ENCODE measurements at regions not wholly inside any gene's neighbourhood (a gene's known extent, or its start where the extent isn't known, plus 50 kb on each side); places are given as distances from the start of the nearest gene placed in this dataset.
A peak's percentile ranks its signal among the peaks of the same experiment; 100 is the strongest.
"Not testable (repeated sequence)": the region's sequence is repeated elsewhere in the genome, so short reads cannot be mapped to it uniquely, and the experiment has no call there.

GRCh38 chr10:62699148-62699547 is 105.4 kb upstream of the ADO start:
- no peak for DNase-seq (ENCODE audit: low read depth)
- in situ Hi-C loops (cut with HindIII; ENCODE audit: low pct_unique_long_range_greater_than_20kb, low sequenced_read_pairs), result no loop called here

- in situ Hi-C loops (cut with HindIII; ENCODE audit: low pct_unique_long_range_greater_than_20kb, low sequenced_read_pairs); DNase-seq (ENCODE audit: low read depth): not testable (repeated sequence)
These were observed 100.4 kb upstream of the ADO start for GRCh38 chr10:62704121-62704520.

DNA sequence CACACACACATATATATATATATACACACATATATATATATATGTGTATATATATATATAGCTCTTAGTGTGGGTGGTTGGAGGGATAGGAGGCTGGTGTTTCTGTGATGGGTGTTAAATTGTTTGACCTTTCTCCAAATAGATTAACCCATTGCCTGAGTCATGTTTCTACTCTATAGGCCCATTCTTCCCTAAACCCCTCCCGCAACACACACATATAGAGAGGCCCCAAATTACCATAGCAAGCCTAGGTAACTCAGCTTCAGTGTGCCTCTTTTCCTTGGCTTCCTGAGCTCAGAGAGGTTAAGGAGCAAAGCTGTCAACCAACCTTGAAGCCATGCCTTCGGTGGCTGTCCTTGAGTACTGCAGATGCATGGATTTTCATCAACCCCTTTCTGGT is 98.7 kb upstream of the ADO start:
- in situ Hi-C loops (cut with HindIII; ENCODE audit: low pct_unique_long_range_greater_than_20kb, low sequenced_read_pairs), result no loop called here
- DNase-seq (ENCODE audit: low read depth), result no peak

DNA sequence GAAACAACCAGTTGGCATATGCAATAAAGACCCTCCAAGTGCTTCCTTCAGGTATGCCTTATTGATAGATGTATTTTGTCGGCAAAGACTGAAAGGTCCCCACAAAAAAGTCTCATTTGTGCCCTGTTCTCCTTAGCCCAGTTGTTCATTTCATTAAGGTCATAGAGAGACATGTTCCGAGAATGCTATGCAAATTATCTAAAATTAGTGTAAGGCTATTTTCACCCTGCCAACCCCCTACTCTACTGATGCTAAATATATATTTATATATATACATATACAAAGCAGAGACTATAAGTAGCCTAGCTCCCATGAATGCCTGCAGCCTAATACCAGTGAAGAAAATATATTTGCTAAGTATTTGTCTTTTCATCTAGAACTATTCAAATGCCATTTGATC is 96.7 kb upstream of the ADO start:
- in situ Hi-C loops (cut with HindIII; ENCODE audit: low pct_unique_long_range_greater_than_20kb, low sequenced_read_pairs), result no loop called here

DNA sequence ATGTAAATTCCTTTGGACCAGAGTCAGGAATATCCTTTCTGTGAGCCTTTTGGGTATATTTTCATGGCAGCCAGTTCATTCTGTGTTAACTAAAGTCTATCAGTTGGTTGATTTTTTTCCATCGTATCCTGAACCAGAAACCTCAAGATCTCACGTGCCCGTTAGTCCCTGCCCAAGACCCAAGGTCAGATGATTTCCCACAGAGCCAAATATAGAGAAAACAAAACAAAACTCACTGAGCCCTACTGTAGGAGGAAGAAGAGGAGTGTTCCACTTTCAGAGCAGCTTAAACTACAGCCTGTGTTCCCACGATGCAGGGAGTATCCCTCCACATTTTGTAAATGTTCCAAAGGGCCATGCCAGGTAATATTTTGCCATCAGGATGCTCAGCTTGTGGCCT is 96.0 kb upstream of the ADO start:
- no peak for DNase-seq (ENCODE audit: low read depth)
- in situ Hi-C loops (cut with HindIII; ENCODE audit: low pct_unique_long_range_greater_than_20kb, low sequenced_read_pairs), result no loop called here

More for the DNA sequence above, 96.7 kb upstream of the ADO start:
- DNase-seq (ENCODE audit: low read depth), result no peak

GRCh38 chr10:62709200-62709599 is 95.3 kb upstream of the ADO start:
- in situ Hi-C loops (cut with HindIII; ENCODE audit: low pct_unique_long_range_greater_than_20kb, low sequenced_read_pairs), result no loop called here

GRCh38 chr10:62710182-62710581 is 94.3 kb upstream of the ADO start:
- DNase-seq (ENCODE audit: low read depth), result no peak
- in situ Hi-C loops (cut with HindIII; ENCODE audit: low pct_unique_long_range_greater_than_20kb, low sequenced_read_pairs), result no loop called here

More at GRCh38 chr10:62709200-62709599, 95.3 kb upstream of the ADO start:
- no peak for DNase-seq (ENCODE audit: low read depth)

GRCh38 chr10:62715383-62715782 is 89.1 kb upstream of the ADO start:
- in situ Hi-C loops (cut with HindIII; ENCODE audit: low pct_unique_long_range_greater_than_20kb, low sequenced_read_pairs), result no loop called here
- no peak for DNase-seq (ENCODE audit: low read depth)

DNA sequence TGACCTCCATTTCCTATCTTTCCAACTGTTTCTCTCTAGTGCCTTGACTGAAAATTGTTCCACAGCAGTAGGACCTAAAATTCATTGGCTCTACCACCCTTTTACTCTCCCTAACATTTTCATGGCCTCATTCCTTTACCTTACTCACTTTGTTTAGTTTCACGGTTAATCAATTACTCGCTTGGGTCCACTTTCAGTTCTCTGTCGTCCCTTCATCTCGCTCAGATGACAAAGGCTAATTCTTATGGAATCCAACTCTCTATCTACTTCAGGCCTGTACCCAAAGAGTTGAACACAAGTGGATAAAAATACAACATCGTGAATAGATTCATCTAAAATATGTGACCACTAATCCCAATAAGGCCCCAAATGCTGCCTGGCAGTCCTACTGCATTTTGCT is 85.9 kb upstream of the ADO start:
- DNase-seq (ENCODE audit: low read depth), result no peak
- in situ Hi-C loops (cut with HindIII; ENCODE audit: low pct_unique_long_range_greater_than_20kb, low sequenced_read_pairs), result no loop called here

- in situ Hi-C loops (cut with HindIII; ENCODE audit: low pct_unique_long_range_greater_than_20kb, low sequenced_read_pairs), result no loop called here
- no peak for DNase-seq (ENCODE audit: low read depth)
These were observed 85.5 kb upstream of the ADO start for GRCh38 chr10:62719061-62719460.

DNA sequence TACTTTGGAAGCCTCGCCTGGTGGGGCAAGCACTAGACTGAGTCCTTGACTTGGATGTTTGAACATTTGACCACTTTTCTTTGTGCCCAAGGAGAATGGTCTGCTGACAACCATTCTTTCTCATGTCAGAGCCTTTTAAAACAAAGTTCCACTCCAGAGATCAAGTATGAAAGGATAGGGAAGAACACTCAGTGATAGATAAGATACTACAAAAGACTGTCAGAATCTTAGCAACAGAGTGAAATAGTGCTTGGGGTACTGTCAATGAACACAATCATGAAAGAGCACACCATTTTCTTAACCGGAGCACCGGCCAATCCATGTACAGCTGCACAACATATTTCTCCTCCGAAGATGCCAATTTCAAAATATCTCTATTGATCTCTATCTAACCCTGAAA is 82.8 kb upstream of the ADO start:
- in situ Hi-C loops (cut with HindIII; ENCODE audit: low pct_unique_long_range_greater_than_20kb, low sequenced_read_pairs), result no loop called here

GRCh38 chr10:62723375-62723774 is 81.1 kb upstream of the ADO start:
- in situ Hi-C loops (cut with HindIII; ENCODE audit: low pct_unique_long_range_greater_than_20kb, low sequenced_read_pairs), result no loop called here
- no peak for DNase-seq (ENCODE audit: low read depth)

More for the DNA sequence above, 82.8 kb upstream of the ADO start:
- no peak for DNase-seq (ENCODE audit: low read depth)

GRCh38 chr10:62724465-62724864 is 80.1 kb upstream of the ADO start:
- DNase-seq (ENCODE audit: low read depth), result no peak
- in situ Hi-C loops (cut with HindIII; ENCODE audit: low pct_unique_long_range_greater_than_20kb, low sequenced_read_pairs), result no loop called here

GRCh38 chr10:62726142-62726541 is 78.4 kb upstream of the ADO start:
- DNase-seq (ENCODE audit: low read depth), result no peak
- in situ Hi-C loops (cut with HindIII; ENCODE audit: low pct_unique_long_range_greater_than_20kb, low sequenced_read_pairs), result no loop called here

DNA sequence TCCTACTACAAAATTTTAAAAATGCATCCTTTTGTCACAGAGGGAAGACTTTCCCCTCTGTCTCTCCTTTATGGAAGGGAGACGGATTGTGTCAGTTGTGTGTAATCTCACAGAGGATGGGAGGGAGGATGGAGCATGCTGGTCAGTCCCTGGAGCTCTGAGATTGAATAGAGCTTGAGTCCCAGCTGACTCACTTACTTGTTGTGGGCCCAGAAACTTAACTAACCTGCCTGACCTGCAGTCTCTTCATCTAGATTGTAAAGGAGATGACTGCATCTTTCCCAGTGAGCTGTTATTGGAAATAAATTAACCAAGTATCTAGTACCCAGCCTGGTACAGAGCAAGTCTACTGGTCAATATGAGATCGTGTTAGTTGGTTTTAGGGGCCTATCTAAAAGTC is 77.9 kb upstream of the ADO start:
- no peak for DNase-seq (ENCODE audit: low read depth)
- in situ Hi-C loops (cut with HindIII; ENCODE audit: low pct_unique_long_range_greater_than_20kb, low sequenced_read_pairs), result no loop called here

- no peak for DNase-seq (ENCODE audit: low read depth)
- in situ Hi-C loops (cut with HindIII; ENCODE audit: low pct_unique_long_range_greater_than_20kb, low sequenced_read_pairs), result no loop called here
These were observed 76.6 kb upstream of the ADO start for GRCh38 chr10:62727934-62728333.

DNA sequence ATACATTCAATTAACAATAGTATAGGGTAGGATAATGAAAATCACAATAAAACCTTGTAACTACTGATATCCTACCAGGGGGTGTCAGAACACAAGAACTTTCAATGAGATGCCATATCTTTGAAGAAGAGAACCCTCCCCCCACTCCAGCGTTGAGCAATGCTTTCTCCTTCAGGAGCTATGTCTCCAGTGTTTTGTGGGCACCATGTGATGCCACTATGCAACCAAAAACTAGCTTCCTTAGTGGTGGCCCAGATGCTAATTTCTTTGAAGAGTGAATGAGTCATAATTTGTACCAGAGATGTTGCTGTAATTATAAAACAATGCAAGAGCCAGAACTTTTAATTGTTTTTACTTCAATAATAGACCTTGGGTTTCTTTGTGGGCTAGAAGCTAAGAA is 76.0 kb upstream of the ADO start:
- in situ Hi-C loops (cut with HindIII; ENCODE audit: low pct_unique_long_range_greater_than_20kb, low sequenced_read_pairs), result no loop called here
- no peak for DNase-seq (ENCODE audit: low read depth)

DNA sequence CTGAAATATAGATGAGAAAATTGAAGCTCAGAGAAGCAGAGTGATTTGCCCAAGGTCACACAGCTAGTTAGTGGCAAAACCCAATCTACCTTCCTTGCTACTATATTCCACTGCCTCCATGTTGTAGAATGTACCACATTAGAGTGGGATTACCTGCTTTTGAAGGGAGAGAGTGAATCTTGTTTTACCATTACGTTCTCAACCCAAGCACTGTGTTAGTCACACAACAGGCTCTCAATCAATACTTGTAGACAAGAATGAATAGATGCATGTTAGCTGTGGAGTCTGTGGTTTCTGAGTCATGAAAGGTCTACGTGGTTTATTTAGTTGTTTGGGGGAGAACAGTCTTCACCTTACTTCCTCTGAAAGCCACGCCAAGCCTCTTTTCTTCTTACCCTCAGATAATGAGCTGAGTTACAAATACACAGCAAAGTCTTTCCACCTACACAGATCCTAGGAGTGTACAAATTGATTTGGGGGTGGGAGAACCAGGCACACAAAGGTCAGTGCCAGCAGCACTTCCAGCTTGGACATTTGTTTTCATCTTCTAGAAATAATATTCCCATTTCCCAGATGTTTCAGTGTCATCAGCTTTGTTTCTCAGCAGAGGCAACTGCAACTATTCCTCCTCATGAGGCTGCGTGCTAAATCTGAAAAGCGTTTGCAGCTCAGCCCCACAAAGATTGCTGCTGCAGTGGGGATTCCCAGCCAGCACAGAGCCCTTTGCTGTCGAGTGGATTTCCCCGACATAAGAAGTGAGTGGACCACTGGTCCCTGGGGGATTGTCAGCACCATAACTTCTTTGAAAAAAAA is 71.5 kb upstream of the ADO start:
- in situ Hi-C loops (cut with HindIII; ENCODE audit: low pct_unique_long_range_greater_than_20kb, low sequenced_read_pairs), result no loop called here
- peak; percentile 82 for DNase-seq (ENCODE audit: low read depth)

DNA sequence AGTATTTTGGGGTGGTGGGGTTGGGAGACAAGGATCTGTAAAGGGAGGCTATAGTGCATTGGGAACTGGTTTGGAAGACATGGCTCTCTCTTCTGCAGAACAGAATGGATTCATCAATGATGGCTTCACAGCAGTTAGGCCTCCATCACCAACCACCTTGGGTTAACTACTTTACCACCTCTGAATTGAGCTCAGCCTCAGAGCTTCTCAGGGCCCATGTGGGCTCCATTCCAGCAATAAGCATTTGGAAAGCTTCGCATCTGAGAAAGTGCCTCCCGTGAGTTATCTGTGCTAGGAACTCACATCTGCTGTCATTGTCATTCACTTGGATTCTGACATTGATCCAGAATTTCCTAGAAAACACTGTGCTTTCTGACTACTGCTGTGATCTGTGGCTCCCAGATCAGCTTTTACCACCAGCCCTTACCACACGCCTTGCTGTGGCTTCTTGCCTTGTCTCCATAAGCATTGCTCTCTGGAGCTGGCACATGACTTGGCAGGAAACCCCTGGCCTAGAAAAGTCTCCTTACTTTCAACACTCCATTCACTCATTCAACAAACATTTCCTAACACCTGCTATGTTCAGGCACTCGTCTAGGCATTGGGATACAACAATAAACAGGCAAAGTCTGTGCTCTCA is 70.7 kb upstream of the ADO start:
- peak; percentile 18 for DNase-seq (ENCODE audit: low read depth)
- in situ Hi-C loops (cut with HindIII; ENCODE audit: low pct_unique_long_range_greater_than_20kb, low sequenced_read_pairs), result no loop called here

Measured in Caki2 (cell line).